ENCODE measurements at regions not wholly inside any gene's neighbourhood (a gene's known extent, or its start where the extent isn't known, plus 50 kb on each side); places are given as distances from the start of the nearest gene placed in this dataset.

DNA sequence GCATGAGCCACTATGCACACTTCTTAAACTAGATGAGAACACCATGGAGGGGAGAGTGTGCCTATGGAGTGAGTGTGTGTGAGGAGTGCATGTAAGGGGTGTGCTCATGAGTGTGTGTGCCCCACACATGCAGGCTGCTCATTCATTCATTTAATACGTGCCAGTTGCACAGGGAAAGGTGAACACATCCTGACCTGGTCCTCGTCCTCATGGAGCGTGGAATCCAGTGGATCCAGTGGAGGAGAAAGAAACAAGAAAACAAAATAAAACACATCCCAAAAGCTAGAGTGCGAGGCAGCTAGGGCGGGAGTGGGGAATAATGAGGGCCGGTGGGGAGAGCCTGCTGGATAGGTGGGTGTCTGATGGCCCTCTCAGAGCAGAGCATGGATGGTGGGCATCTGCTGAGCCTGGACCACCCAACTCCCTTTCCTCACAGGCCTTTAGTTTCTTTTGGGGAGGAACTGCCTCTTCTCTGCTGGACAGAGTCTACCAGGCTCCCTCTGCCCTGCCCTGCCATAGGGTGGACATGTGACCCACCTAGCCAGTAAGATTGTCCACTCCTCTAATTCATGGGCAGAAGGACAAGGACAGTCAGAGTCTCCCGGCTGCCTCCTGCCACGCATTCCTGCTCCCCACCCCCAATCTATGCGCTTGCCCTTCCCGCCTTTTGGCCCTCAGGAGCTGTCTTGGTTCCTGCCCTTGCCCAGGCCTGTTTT lies 204.3 kb downstream of the RAB11FIP4 start:
- TF ChIP-seq, protein P1, sequence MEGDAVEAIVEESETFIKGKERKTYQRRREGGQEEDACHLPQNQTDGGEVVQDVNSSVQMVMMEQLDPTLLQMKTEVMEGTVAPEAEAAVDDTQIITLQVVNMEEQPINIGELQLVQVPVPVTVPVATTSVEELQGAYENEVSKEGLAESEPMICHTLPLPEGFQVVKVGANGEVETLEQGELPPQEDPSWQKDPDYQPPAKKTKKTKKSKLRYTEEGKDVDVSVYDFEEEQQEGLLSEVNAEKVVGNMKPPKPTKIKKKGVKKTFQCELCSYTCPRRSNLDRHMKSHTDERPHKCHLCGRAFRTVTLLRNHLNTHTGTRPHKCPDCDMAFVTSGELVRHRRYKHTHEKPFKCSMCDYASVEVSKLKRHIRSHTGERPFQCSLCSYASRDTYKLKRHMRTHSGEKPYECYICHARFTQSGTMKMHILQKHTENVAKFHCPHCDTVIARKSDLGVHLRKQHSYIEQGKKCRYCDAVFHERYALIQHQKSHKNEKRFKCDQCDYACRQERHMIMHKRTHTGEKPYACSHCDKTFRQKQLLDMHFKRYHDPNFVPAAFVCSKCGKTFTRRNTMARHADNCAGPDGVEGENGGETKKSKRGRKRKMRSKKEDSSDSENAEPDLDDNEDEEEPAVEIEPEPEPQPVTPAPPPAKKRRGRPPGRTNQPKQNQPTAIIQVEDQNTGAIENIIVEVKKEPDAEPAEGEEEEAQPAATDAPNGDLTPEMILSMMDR (IDR thresholded peaks at IDR 0.05): no peak
- no peak for TF ChIP-seq POLR2A (IDR thresholded peaks at IDR 0.05)
- TF ChIP-seq EP300 (IDR thresholded peaks at IDR 0.05): no peak
